ENCODE measurements at regions not wholly inside any gene's neighbourhood (a gene's known extent, or its start where the extent isn't known, plus 50 kb on each side); places are given as distances from the start of the nearest gene placed in this dataset.

GRCh38 chr18:26618135-26618534, 69.8 kb upstream of the KCTD1 start:
- no peak overlapping the region for H3K27ac Mint-ChIP-seq

GRCh38 chr18:26617151-26617554, 68.8 kb upstream of the KCTD1 start:
- H3K27ac ChIP-seq (ENCODE audit: low read depth in 1 of 2, low read length in 2 of 2), result no peak overlapping the region
- peaks cover 5 to 6% of the 10 kb centered on the region in 2 donors for H3K4me1 ChIP-seq (ENCODE audit: control insufficient read depth in 1 of 2, insufficient read depth in 2 of 2, low read length in 2 of 2)
- Mint-ChIP-seq H3K4me1 (peaks cover 8% of the 10 kb centered on the region), H3K4me3 (no peak overlapping the region), H3K27ac (no peak overlapping the region), H3K27me3 (ENCODE audit: low read depth in 3 of 3) (peaks cover 0 to 2% (median 2%) of the 10 kb centered on the region in 3 donors), H3K36me3 (no peaks in the 10 kb centered on the region), H3K9me3 (no peaks in the 10 kb centered on the region)
- H3K79me2 ChIP-seq (ENCODE audit: insufficient read depth, low read length), result no peaks in the 10 kb centered on the region
- H4K20me1 ChIP-seq (ENCODE audit: insufficient read depth, low read length), result no peaks in the 10 kb centered on the region
- no peak overlapping the region for H2AFZ ChIP-seq (ENCODE audit: insufficient read depth, low read depth, low read length, poor library complexity, severe bottlenecking)
- intact Hi-C loops (cut with micrococcal nuclease), result no loop called here
- no peaks in the 10 kb centered on the region for H3K9me3 ChIP-seq (replicated peaks in 1 of 2; ENCODE audit: control insufficient read depth in 1 of 2, insufficient read depth in 1 of 2, low read length in 2 of 2)
- no peak overlapping the region for H3K4me3 ChIP-seq (replicated peaks in 1 of 3; ENCODE audit: low read depth in 2 of 3, low read length in 3 of 3)
- no peak for TF ChIP-seq CTCF (IDR thresholded peaks at IDR 0.05)
- H3K27me3 ChIP-seq (ENCODE audit: control insufficient read depth in 2 of 2, insufficient read depth in 2 of 2, low read length in 2 of 2), result no peaks in the 10 kb centered on the region
- DNase-seq, result no peak
- H3K4me2 ChIP-seq (replicated peaks; ENCODE audit: extremely low read depth, low read length, poor library complexity, severe bottlenecking), result no peak overlapping the region
- no CpG with 5 or more reads among the region's 3 CpGs for WGBS (ENCODE audit: insufficient coverage)
- no peaks in the 10 kb centered on the region for H3K36me3 ChIP-seq (replicated peaks in 1 of 2; ENCODE audit: control insufficient read depth in 1 of 2, insufficient read depth in 2 of 2, low read length in 2 of 2)
- no peak overlapping the region for H3K9ac ChIP-seq (ENCODE audit: insufficient read depth, low read length, poor library complexity, severe bottlenecking)

More at GRCh38 chr18:26618135-26618534, 69.8 kb upstream of the KCTD1 start:
- Histone ChIP-seq H3K27me3 (ENCODE audit: control insufficient read depth in 2 of 2, insufficient read depth in 2 of 2, low read length in 2 of 2) (no peaks in the 10 kb centered on the region), H3K9me3 (replicated peaks in 1 of 2; ENCODE audit: control insufficient read depth in 1 of 2, insufficient read depth in 1 of 2, low read length in 2 of 2) (peaks cover 2 to 3% of the 10 kb centered on the region in 2 donors), H3K36me3 (replicated peaks in 1 of 2; ENCODE audit: control insufficient read depth in 1 of 2, insufficient read depth in 2 of 2, low read length in 2 of 2) (no peaks in the 10 kb centered on the region), H3K9ac (ENCODE audit: insufficient read depth, low read length, poor library complexity, severe bottlenecking) (no peak overlapping the region), H4K20me1 (ENCODE audit: insufficient read depth, low read length) (no peaks in the 10 kb centered on the region), H3K4me2 (replicated peaks; ENCODE audit: extremely low read depth, low read length, poor library complexity, severe bottlenecking) (no peak overlapping the region), H3K4me1 (ENCODE audit: control insufficient read depth in 1 of 2, insufficient read depth in 2 of 2, low read length in 2 of 2) (peaks cover 5 to 6% of the 10 kb centered on the region in 2 donors), H3K4me3 (replicated peaks in 1 of 3; ENCODE audit: low read depth in 2 of 3, low read length in 3 of 3) (no peak overlapping the region), H3K27ac (ENCODE audit: low read depth in 1 of 2, low read length in 2 of 2) (no peak overlapping the region), H3K79me2 (ENCODE audit: insufficient read depth, low read length) (no peaks in the 10 kb centered on the region), H2AFZ (ENCODE audit: insufficient read depth, low read depth, low read length, poor library complexity, severe bottlenecking) (no peak overlapping the region)
- Mint-ChIP-seq H3K27me3 (ENCODE audit: low read depth in 3 of 3) (peaks cover 0 to 4% (median 2%) of the 10 kb centered on the region in 3 donors), H3K4me1 (peaks cover 8% of the 10 kb centered on the region), H3K4me3 (no peak overlapping the region), H3K9me3 (peaks cover 3 to 7% (median 5%) of the 10 kb centered on the region in 7 donors), H3K36me3 (no peaks in the 10 kb centered on the region)
- DNase-seq, result no peak
- intact Hi-C loops (cut with micrococcal nuclease), result no loop called here
- no CpG with 5 or more reads among the region's 2 CpGs for WGBS (ENCODE audit: insufficient coverage)
- no peak for TF ChIP-seq CTCF (IDR thresholded peaks at IDR 0.05)

All from CD14-positive monocyte (primary cell).